Stimulated activated CD4-positive, alpha-beta T cell treated with anti-CD3 and anti-CD28 coated beads, Interleukin-4, amount 100 ng/mL, for 24 hours (primary cell): ENCODE measurements at regions not wholly inside any gene's neighbourhood (a gene's known extent, or its start where the extent isn't known, plus 50 kb on each side); places are given as distances from the start of the nearest gene placed in this dataset.

Experiments used
- DNase-seq: peaks from one replicate; pipeline ENCODE4 v3.0.0-alpha.2; 2020

- no peak for DNase-seq
Observed at GRCh38 chr11:15745266-15745665, 611.1 kb downstream of the SOX6 start.

GRCh38 chr11:15747671-15748070 is 608.7 kb downstream of the SOX6 start:
- DNase-seq: no peak

- no peak for DNase-seq
Observed at GRCh38 chr11:15748132-15748531, 608.2 kb downstream of the SOX6 start.

- no peak for DNase-seq
Observed at GRCh38 chr11:15748741-15749140, 607.6 kb downstream of the SOX6 start.

GRCh38 chr11:15750535-15751308 is 605.6 kb downstream of the SOX6 start:
- no peak for DNase-seq

GRCh38 chr11:15754221-15754620 is 602.1 kb downstream of the SOX6 start:
- DNase-seq: no peak

- no peak for DNase-seq
Observed at GRCh38 chr11:15757048-15757698, 599.2 kb downstream of the SOX6 start.

- DNase-seq: no peak
Observed at GRCh38 chr11:15758857-15759465, 597.4 kb downstream of the SOX6 start.

- DNase-seq: no peak
Observed at GRCh38 chr11:15761235-15761634, 595.1 kb downstream of the SOX6 start.

GRCh38 chr11:15764326-15764725 is 592.0 kb downstream of the SOX6 start:
- no peak for DNase-seq

GRCh38 chr11:15764948-15765347 is 591.4 kb downstream of the SOX6 start:
- no peak for DNase-seq

GRCh38 chr11:15765530-15765929 is 590.8 kb downstream of the SOX6 start:
- DNase-seq: no peak

GRCh38 chr11:15768321-15768720 is 588.0 kb downstream of the SOX6 start:
- DNase-seq: no peak

- DNase-seq: no peak
Observed at GRCh38 chr11:15769203-15769602, 587.1 kb downstream of the SOX6 start.

GRCh38 chr11:15770798-15771414 is 585.4 kb downstream of the SOX6 start:
- DNase-seq: peak; percentile 5

GRCh38 chr11:15772547-15772946 is 583.8 kb downstream of the SOX6 start:
- DNase-seq: no peak

- no peak for DNase-seq
Observed at GRCh38 chr11:15772981-15773380, 583.4 kb downstream of the SOX6 start.

- DNase-seq: no peak
Observed at GRCh38 chr11:15773476-15774387, 582.6 kb downstream of the SOX6 start.

GRCh38 chr11:15774388-15774939 is 581.9 kb downstream of the SOX6 start:
- DNase-seq: no peak

GRCh38 chr11:15775015-15775541 is 581.3 kb downstream of the SOX6 start:
- DNase-seq: no peak

- DNase-seq: no peak
Observed at GRCh38 chr11:15775797-15776196, 580.5 kb downstream of the SOX6 start.

- no peak for DNase-seq
Observed at GRCh38 chr11:15776366-15776765, 580.0 kb downstream of the SOX6 start.
